ENCODE measurements at regions not wholly inside any gene's neighbourhood (a gene's known extent, or its start where the extent isn't known, plus 50 kb on each side); places are given as distances from the start of the nearest gene placed in this dataset.

DNA sequence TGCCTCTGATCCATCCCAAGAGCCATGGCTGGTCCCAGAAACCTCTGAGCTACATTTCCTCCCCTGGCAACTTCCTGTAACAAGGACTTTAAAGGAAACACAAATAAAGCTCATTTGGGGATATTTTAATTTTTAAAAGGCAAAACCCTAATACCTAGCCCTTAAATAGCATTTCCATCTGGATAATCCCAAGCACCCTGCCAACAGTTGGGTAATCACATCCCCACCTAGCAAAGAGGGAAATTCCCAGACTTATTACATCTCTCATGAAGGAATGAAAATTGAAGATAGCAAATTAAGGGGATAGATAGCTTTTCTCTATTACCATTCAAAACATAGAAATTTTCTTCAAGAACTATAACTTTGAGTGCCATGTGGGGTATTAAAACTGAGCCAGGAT lies 213.7 kb upstream of the BMP4 start:
- H3K36me3 ChIP-seq (ENCODE audit: control insufficient read depth, insufficient read depth, low read length): no peaks in the 10 kb centered on the region
- H3K4me1 ChIP-seq (ENCODE audit: control insufficient read depth, insufficient read depth, low read length, poor library complexity, severe bottlenecking): peaks cover 29% of the 10 kb centered on the region
- no peaks in the 10 kb centered on the region for H3K9me3 ChIP-seq (ENCODE audit: control insufficient read depth, low read length)
- no peak overlapping the region for H3K27ac ChIP-seq (ENCODE audit: low read depth, low read length, severe bottlenecking)
- H3K4me3 ChIP-seq (ENCODE audit: extremely low read depth, insufficient read depth, low read length, poor library complexity, severe bottlenecking): no peak overlapping the region

- H3K9me3 ChIP-seq (ENCODE audit: control insufficient read depth, low read length): no peaks in the 10 kb centered on the region
- no CpG with 5 or more reads among the region's 3 CpGs for WGBS, 2 experiments (ENCODE audit: insufficient coverage in 2 of 2)
- H3K36me3 ChIP-seq (ENCODE audit: control insufficient read depth, insufficient read depth, low read length): no peaks in the 10 kb centered on the region
- H3K4me3 ChIP-seq (ENCODE audit: extremely low read depth, insufficient read depth, low read length, poor library complexity, severe bottlenecking): no peak overlapping the region
- H3K27ac ChIP-seq (ENCODE audit: low read depth, low read length, severe bottlenecking): peak overlapping the region; percentile 6
- peaks cover 31% of the 10 kb centered on the region for H3K4me1 ChIP-seq (ENCODE audit: control insufficient read depth, insufficient read depth, low read length, poor library complexity, severe bottlenecking)
Measured at GRCh38 chr14:54172114-54172513, 215.5 kb upstream of the BMP4 start.

DNA sequence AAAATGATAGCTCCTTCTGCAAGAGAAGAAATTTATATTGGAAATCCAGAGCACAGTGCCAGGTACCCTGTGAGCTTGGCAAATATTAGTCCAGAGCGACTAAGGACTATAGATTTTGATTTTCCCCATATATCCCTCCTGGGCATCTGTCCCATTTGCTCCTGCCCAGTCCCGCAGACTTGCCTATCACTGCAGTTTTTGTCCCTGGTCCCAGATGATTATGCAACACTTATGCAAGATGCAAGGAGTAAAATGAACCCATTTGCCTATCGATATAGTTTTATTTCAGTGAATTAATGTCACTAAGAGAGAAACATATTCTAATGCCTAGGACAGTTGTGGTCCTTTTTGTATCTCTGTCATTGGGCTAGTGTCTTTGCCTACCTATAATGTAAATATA lies 215.9 kb upstream of the BMP4 start:
- 90 to 100% methylated on average over 1 to 2 of the region's 3 CpGs for WGBS, 2 experiments (ENCODE audit: insufficient coverage in 2 of 2)
- Histone ChIP-seq H3K36me3 (ENCODE audit: control insufficient read depth, insufficient read depth, low read length) (no peaks in the 10 kb centered on the region), H3K4me3 (ENCODE audit: extremely low read depth, insufficient read depth, low read length, poor library complexity, severe bottlenecking) (no peak overlapping the region), H3K9me3 (ENCODE audit: control insufficient read depth, low read length) (no peaks in the 10 kb centered on the region), H3K27ac (ENCODE audit: low read depth, low read length, severe bottlenecking) (no peak overlapping the region), H3K4me1 (ENCODE audit: control insufficient read depth, insufficient read depth, low read length, poor library complexity, severe bottlenecking) (peaks cover 36% of the 10 kb centered on the region)

- no peak overlapping the region for H3K4me3 ChIP-seq (ENCODE audit: extremely low read depth, insufficient read depth, low read length, poor library complexity, severe bottlenecking)
- no peaks in the 10 kb centered on the region for H3K9me3 ChIP-seq (ENCODE audit: control insufficient read depth, low read length)
- no peaks in the 10 kb centered on the region for H3K36me3 ChIP-seq (ENCODE audit: control insufficient read depth, insufficient read depth, low read length)
- peak overlapping the region; percentile 60 for H3K27ac ChIP-seq (ENCODE audit: low read depth, low read length, severe bottlenecking)
- H3K4me1 ChIP-seq (ENCODE audit: control insufficient read depth, insufficient read depth, low read length, poor library complexity, severe bottlenecking): peaks cover 48% of the 10 kb centered on the region
- 90 to 91% methylated on average over 1 of the region's 2 CpGs for whole genome bisulfite sequencing, 2 experiments (ENCODE audit: insufficient coverage in 2 of 2)
Measured at GRCh38 chr14:54173802-54174201, 217.2 kb upstream of the BMP4 start.

GRCh38 chr14:54174457-54174856 lies 217.8 kb upstream of the BMP4 start:
- H3K9me3 ChIP-seq (ENCODE audit: control insufficient read depth, low read length): no peaks in the 10 kb centered on the region
- no CpG with 5 or more reads among the region's 1 CpG for WGBS, 2 experiments (ENCODE audit: insufficient coverage in 2 of 2)

GRCh38 chr14:54175298-54175942 lies 218.8 kb upstream of the BMP4 start:
- Histone ChIP-seq H3K4me1 (ENCODE audit: control insufficient read depth, insufficient read depth, low read length, poor library complexity, severe bottlenecking) (peaks cover 57% of the 10 kb centered on the region), H3K27ac (ENCODE audit: low read depth, low read length, severe bottlenecking) (peak overlapping the region; percentile 85), H3K9me3 (ENCODE audit: control insufficient read depth, low read length) (no peaks in the 10 kb centered on the region), H3K36me3 (ENCODE audit: control insufficient read depth, insufficient read depth, low read length) (no peaks in the 10 kb centered on the region), H3K4me3 (ENCODE audit: extremely low read depth, insufficient read depth, low read length, poor library complexity, severe bottlenecking) (no peak overlapping the region)
- WGBS, 2 experiments (ENCODE audit: insufficient coverage in 2 of 2): 0% methylated on average over 1 of the region's 4 CpGs

More at GRCh38 chr14:54174457-54174856, 217.8 kb upstream of the BMP4 start:
- peaks cover 54% of the 10 kb centered on the region for H3K4me1 ChIP-seq (ENCODE audit: control insufficient read depth, insufficient read depth, low read length, poor library complexity, severe bottlenecking)
- H3K36me3 ChIP-seq (ENCODE audit: control insufficient read depth, insufficient read depth, low read length): no peaks in the 10 kb centered on the region
- H3K27ac ChIP-seq (ENCODE audit: low read depth, low read length, severe bottlenecking): peak overlapping the region; percentile 60
- H3K4me3 ChIP-seq (ENCODE audit: extremely low read depth, insufficient read depth, low read length, poor library complexity, severe bottlenecking): no peak overlapping the region

GRCh38 chr14:54177019-54177418 lies 219.8 kb upstream of the CDKN3 start:
- H3K9me3 ChIP-seq (ENCODE audit: control insufficient read depth, low read length): no peaks in the 10 kb centered on the region
- H3K4me1 ChIP-seq (ENCODE audit: control insufficient read depth, insufficient read depth, low read length, poor library complexity, severe bottlenecking): peaks cover 43% of the 10 kb centered on the region
- WGBS, 2 experiments (ENCODE audit: insufficient coverage in 2 of 2): 83 to 100% methylated on average over 1 to 2 of the region's 3 CpGs
- H3K4me3 ChIP-seq (ENCODE audit: extremely low read depth, insufficient read depth, low read length, poor library complexity, severe bottlenecking): no peak overlapping the region
- H3K36me3 ChIP-seq (ENCODE audit: control insufficient read depth, insufficient read depth, low read length): no peaks in the 10 kb centered on the region
- H3K27ac ChIP-seq (ENCODE audit: low read depth, low read length, severe bottlenecking): no peak overlapping the region

GRCh38 chr14:54177641-54178621 lies 218.9 kb upstream of the CDKN3 start:
- no peaks in the 10 kb centered on the region for H3K36me3 ChIP-seq (ENCODE audit: control insufficient read depth, insufficient read depth, low read length)
- H3K4me3 ChIP-seq (ENCODE audit: extremely low read depth, insufficient read depth, low read length, poor library complexity, severe bottlenecking): no peak overlapping the region
- no peaks in the 10 kb centered on the region for H3K9me3 ChIP-seq (ENCODE audit: control insufficient read depth, low read length)
- peaks cover 48% of the 10 kb centered on the region for H3K4me1 ChIP-seq (ENCODE audit: control insufficient read depth, insufficient read depth, low read length, poor library complexity, severe bottlenecking)
- peak overlapping the region; percentile 63 for H3K27ac ChIP-seq (ENCODE audit: low read depth, low read length, severe bottlenecking)
- WGBS, 2 experiments (ENCODE audit: insufficient coverage in 2 of 2): 60 to 86% methylated on average over 1 of the region's 9 CpGs

GRCh38 chr14:54182419-54183045 lies 214.3 kb upstream of the CDKN3 start:
- WGBS, 2 experiments (ENCODE audit: insufficient coverage in 2 of 2): 100% methylated on average over 1 of the region's 2 CpGs
- Histone ChIP-seq H3K4me3 (ENCODE audit: extremely low read depth, insufficient read depth, low read length, poor library complexity, severe bottlenecking) (no peak overlapping the region), H3K27ac (ENCODE audit: low read depth, low read length, severe bottlenecking) (no peak overlapping the region), H3K4me1 (ENCODE audit: control insufficient read depth, insufficient read depth, low read length, poor library complexity, severe bottlenecking) (peaks cover 44% of the 10 kb centered on the region), H3K9me3 (ENCODE audit: control insufficient read depth, low read length) (no peaks in the 10 kb centered on the region), H3K36me3 (ENCODE audit: control insufficient read depth, insufficient read depth, low read length) (no peaks in the 10 kb centered on the region)

GRCh38 chr14:54186821-54187763 lies 209.7 kb upstream of the CDKN3 start:
- Histone ChIP-seq H3K27ac (ENCODE audit: low read depth, low read length, severe bottlenecking) (peak overlapping the region; percentile 83), H3K9me3 (ENCODE audit: control insufficient read depth, low read length) (no peaks in the 10 kb centered on the region), H3K4me3 (ENCODE audit: extremely low read depth, insufficient read depth, low read length, poor library complexity, severe bottlenecking) (no peak overlapping the region), H3K4me1 (ENCODE audit: control insufficient read depth, insufficient read depth, low read length, poor library complexity, severe bottlenecking) (peaks cover 42% of the 10 kb centered on the region), H3K36me3 (ENCODE audit: control insufficient read depth, insufficient read depth, low read length) (no peaks in the 10 kb centered on the region)
- WGBS, 2 experiments (ENCODE audit: insufficient coverage in 2 of 2): 73 to 90% methylated on average over 4 to 6 of the region's 7 CpGs
